ENCODE measurements at regions not wholly inside any gene's neighbourhood (a gene's known extent, or its start where the extent isn't known, plus 50 kb on each side); places are given as distances from the start of the nearest gene placed in this dataset.
A peak's percentile ranks its signal among the peaks of the same experiment; 100 is the strongest.
"Not testable (repeated sequence)": the region's sequence is repeated elsewhere in the genome, so short reads cannot be mapped to it uniquely, and the experiment has no call there.

DNA sequence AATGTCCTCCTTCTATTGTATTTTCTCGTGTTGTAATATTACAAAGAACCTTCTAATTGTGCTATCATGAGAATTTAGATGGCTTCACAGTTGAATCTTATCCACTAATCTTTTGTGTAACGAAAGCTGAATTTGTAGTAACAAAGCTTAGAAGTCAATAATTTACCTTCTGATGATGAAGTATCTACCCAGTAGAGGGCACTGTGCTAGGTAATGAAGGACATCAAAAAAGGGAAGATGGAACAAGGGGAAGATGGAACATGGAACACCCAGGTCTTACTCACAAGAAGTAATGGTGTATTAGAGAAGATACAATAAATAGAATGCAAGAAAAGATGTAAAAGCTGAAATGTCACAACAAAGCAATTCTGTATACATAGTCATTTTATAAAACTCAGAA lies 131.0 kb upstream of the CCNG1 start:
- no peak for DNase-seq

DNA sequence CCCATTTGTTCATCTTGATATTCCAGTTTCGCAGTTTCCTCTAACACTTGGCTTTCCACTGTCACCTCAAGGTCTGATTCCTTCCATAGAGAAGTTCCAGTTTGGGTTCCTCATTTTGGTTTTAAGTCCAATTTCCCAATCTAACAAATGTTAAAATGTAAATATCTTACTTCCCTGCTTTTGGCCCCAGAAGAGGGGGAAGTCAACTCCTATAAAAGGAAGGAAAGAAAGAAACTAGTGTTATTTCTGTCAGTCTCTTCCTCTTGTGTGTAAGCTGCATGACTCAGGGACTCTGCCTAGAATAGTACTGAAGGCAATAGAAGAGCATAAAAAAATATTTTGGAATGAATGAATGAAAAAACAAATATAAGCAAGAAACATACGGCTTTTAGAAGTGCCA lies 127.5 kb upstream of the CCNG1 start:
- DNase-seq, result no peak

DNA sequence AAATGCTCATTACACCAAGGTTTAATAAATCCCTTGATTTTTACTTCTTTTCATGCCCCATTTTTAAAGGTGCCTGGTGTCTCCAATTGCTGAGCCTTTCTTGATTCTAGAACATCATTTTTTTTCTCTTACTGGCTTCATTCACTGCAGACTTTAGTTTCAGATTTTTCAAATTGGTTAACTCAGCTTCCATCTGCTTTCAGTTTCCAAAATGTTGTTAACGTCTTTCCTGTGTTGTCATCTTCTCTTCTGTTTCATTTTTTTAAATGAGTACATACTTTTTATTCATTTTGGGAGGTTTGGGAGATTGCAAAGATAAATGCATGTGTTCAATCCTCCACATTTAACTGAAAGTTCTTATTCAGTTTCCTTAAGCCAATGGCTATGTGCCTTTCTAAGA lies 126.4 kb upstream of the CCNG1 start:
- no peak for DNase-seq

DNA sequence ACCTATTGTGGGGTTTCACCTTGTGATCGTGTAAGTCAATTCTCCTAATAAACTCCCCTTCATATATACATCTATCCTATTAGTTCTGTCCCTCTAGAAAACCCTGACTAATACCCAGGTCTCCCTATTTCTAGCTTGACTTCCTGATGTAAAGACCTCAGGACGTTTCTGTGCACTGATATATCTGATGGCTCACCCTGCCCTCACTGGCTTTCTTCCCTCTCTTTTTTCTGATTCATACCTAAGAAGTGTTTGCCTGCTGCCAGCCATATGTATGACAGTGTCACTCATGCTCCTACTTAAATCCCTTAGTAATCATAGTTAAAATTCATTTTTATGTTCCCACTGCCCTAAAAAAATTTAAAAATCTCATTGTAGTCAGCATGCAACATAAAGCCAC lies 124.8 kb upstream of the CCNG1 start:
- DNase-seq, result no peak

DNA sequence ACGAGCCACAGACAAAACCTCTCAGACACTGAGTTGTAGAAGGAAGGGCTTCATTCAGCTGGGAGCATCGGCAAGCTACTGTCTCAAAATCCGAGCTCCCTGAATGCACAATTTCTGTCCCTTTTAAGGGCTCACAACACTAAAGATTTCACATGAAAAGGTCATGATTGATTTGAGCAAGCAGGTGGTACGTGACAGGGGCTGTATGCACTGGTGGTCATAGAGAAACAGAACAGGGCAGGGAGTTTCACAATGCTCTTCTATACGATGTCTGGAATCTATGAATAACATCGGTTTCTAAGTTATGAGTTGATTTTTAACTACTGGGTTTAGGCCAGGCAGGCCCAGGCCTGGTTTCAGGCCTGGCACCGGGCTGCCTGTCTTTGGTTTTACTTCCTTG lies 124.3 kb upstream of the CCNG1 start:
- DNase-seq, result not testable (repeated sequence)

DNA sequence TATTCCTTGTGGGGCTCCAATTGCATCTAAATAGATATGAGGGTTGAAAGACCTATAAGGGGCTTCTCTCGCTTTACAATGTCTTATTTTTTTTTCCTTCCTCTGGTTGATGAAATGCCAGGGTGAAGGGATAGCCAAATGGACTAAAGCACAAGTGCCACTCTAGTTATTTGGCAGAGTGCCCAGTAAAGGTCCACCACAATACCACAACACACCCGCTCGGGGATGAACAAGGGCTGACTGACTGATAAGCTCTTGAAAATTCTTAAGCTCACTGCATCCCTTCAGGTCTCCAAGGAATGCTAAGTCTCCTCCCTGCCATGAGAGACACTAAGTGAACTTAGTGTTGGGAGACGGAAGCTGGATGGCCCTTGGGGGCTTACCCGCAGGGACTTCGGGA lies 121.0 kb upstream of the CCNG1 start:
- DNase-seq, result not testable (repeated sequence)

DNA sequence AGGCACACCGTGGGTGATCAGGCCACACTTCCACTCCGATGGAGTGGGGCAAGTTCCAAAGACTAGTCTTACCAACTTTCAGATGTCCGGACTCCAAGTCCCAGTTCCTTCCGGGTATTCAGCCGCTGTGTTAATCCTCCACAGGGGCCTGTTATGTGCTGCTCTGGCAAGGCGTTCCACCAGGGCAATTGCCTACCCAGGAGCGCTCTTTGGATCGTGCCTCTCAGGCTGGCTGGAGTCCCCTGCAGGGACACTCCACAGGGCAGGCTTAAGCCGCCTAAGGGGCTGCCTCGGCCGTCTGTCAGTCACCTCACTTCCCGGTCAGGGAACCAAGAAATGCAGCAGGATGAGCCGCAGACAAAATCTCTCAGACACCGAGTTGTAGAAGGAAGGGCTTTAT lies 118.7 kb upstream of the CCNG1 start:
- no peak for DNase-seq

DNA sequence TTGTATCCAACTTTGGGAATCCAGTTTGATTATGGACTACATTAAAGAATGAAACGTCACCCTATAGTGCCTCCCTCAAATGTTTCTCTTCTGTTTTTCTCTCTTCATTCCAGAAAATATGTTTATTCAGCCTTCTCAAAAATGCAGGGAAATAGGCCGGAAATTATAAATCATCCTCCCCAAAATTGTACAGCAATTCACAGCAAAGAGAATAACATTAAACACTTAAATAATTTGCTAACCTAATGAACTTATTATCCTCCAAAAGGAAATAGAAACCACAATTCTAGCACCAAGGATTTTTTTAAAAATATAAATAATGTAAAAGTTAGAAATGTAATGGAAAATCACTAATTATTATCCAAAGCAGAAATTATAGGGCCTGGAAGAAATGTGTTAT lies 115.9 kb upstream of the CCNG1 start:
- no peak for DNase-seq

DNA sequence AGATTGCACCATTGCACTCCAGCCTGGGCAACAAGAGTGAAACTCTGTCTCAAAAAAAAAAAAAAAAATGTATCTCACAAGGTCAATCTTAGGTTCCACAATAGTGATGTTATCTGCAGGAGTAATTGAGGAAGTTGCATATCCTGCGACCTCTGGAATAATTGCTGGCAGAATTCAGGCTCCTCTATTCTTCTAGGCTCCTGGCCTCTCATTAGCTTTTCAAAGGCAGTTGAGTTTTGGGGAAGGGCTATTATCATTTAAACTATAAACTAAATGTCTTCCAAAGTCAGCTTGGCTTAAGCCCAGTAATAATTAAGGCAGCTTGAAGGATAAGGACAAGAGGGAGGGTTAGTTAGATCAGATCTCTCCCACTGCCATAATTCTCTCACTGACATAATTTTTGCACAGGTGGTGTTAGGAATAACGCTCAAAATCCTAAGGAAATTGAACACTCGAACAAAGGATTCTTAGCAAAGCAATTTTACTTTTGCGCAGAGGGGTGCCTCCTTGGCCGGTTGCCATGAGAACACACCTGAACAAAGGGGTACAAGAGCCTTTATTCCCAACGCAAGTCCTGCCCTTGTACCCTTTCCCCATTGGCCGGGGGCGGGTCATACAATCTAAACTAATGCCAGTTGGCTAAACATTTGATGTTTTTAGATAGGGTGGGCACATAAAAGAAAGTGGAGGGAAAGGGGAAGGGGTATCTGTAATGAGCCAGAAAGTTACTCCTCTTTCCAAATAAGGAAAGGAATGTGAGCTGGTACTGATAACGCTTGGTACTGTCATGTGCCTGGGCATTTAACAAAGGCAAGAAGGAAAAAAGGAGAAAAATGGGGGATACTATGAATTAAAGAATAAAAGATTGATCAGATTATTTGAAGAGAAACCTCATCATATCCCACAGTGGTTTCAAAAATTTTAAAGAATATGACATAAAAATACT lies 106.4 kb upstream of the CCNG1 start:
- DNase-seq, result no peak

DNA sequence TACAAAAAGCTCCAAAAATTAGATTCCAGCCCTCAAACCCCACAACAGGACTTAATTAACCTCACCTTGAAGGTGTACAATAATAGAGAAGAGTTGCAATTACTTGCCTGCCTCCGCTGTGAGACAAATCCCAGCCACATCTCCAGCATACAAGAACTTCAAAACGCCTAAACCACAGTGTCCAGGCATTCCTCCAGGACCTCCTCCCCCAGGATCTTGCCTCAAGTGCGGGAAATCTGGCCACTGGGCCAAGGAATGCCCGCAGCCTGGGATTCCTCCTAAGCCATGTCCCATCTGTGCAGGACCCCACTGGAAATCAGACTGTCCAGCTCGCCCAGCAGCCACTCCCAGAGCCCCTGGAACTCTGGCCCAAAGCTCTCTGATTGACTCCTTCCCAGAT lies 101.3 kb upstream of the CCNG1 start:
- not testable (repeated sequence) for DNase-seq

DNA sequence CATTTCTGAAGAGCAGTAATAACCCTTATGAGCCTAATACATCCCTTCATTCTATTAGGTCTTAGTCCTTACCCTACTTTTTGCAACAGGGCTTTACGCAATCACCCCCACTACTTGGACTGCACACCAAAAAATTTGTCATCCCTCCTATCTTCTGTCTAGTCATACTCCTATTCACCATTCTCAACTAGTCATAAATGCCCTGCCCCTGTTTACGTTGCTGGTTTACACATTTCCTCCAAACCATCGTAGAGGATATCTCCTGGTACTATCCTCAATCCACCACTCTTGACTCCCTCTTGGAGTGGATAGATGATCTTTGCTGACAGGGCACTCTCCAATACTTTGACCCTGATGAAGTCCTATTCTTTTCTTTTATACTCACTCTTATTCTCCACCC lies 98.2 kb upstream of the CCNG1 start:
- no peak for DNase-seq

DNA sequence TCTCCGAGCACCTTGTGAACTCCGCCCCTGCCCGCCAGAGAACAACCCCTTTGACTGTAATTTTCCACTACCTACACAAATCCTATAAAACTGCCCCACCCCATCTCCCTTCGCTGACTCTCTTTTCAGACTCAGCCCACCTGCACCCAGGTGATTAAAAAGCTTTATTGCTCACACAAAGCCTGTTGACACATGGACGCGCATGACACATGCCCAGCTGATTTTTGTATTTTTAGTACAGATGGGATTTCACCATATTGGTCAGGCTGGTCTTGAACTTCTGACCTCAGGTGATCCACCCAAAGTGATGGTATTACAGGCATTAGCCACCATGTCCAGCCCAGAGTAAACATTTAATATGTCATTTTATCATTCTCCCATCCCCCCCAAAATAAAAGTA lies 97.0 kb upstream of the CCNG1 start:
- DNase-seq, result not testable (repeated sequence)

DNA sequence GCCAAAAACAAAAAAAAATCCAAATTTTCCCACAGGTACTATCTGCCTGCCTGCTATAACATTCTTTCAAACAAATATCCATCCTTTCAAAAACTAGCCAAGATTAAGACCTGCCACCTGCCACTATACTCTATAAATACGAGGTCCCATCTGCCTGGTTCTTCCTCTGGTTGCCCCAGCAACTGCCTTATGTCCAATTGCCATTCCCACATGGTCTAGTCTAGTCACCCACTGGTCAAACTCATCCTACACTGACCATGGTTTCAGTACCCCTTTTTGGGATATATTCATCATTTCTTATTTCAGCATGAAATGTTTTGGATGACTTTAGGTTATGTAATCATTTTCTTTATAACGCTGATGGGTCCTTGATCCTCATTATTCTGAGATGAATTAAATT lies 95.1 kb upstream of the CCNG1 start:
- DNase-seq, result no peak

DNA sequence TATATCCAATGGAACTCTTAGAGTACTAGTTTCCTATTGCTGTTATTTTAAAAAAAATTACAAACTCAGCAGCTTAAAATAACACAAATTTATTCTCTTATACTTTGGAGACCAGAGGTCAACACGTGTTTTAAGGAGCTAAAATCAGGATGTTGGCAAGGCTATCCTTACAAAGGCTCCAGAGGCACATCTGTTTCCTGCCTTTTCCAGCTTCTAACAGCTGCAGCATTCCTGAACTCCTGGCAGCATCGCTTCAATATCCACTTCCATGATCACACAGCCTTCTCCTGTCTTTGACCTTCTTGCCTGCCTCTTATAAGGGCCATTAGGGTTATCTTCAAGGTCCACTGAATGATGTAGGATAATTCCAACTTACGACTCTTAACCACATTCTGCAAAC lies 92.2 kb upstream of the CCNG1 start:
- DNase-seq, result no peak

DNA sequence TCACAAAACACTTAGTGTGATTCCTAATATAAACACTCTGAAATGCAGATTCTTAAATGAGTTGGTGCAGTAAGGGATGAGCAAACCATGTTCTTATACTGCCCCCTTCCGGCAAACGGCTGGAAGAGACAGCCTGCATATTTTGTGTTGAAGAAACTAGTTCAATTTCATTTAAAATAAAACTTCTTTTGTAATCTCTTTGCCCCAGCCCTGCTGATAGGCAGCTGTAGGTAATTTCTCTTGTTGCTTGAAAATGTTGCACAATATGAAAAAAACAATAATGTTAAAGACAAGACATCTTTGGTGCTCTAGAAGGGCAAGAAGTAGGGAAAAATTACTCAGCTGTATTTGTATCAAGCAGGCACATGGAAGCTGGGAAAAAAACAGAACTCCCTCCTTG lies 89.7 kb upstream of the CCNG1 start:
- DNase-seq, result peak; percentile 17

DNA sequence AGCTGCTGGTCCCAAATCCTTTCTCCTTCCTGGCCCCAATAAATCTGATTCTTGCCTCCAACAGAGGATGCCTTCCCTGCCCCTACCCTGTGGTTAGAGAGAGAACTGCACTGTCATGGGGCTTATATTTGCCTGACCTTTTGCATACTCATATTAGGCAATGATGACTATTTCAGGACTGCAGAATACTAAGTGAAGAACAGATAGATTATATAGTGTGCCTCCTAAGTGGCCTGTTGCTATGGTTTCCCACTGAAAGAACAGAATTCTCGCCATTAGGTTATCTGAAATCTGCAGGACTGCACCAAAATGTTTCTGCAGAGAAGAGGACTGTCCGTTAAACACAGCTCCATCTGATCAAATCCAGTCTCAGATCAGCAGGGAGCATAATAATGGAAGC lies 87.3 kb upstream of the CCNG1 start:
- DNase-seq, result no peak

DNA sequence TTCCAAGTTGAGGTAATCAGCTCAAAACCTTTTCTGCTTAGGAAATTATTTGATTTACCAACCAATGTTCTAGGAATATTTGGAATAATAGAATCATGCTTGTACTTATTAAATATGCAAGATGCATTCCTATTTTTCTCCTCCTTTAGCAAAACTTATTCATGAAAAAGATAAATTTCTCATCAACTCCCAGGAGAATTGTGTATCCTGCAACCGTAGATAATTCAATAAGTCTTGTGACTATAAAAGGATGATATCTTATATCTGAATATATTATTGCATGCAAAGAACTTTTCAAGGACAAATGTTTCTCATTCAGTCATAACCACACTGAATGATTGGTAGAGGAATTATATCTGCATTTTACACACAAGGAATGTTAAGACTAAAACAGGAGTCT lies 84.9 kb upstream of the CCNG1 start:
- no peak for DNase-seq

DNA sequence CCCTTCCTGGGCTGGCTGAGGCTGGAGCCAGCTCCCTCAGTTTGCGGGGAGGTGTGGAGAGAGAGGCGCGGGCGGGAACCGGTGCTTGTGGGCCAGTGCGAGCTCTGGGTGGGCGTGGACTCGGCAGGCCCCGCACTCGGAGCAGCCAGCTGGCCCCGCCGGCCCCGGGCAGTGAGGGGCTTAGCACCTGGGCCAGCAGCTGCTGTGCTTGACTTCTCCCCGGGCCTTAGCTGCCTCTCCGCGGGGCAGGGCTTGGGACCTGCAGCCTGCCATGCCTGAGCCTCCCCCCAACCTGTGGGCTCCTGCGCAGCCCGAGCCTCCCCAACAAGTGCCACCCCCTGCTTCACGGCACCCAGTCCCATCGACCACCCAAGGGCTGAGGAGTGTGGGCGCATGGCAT lies 81.6 kb upstream of the CCNG1 start:
- DNase-seq, result not testable (repeated sequence)

DNA sequence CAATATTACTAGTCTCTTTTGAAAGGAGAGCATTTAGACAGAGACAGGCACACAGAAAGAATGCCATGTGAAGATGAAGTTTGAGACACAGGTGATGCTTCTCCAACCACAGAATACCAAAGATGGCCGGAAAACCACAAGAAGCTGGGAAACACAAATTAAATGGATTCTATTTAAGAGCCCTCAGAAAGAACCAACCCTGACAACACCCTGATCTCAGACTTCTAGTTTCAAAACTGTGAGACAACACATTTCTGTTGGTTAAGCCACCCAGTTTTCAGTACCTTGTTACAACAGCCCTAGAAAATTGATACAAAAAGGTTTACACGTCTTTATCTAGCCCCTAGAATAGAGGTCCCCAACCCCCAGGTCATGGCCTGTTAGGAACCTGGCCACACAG lies 79.8 kb upstream of the CCNG1 start:
- DNase-seq, result no peak

DNA sequence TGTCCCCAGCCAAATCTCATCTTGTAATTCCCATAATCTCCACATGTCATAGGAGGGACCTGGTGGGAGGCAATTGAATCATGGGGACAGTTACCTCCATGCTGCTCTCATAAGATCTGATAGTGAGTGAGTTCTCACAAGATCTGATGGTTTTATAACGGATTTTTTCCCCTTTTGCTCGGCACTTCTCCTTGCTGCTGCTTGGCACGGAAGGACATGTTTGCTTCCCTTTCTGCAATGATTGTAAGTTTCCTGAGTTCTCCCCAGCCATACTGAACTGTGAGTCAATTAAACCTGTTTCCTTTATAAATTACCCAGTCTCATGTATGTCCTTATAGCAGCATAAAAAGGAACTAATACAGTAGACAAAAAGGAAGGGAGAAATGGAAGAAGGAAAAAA lies 76.7 kb upstream of the CCNG1 start:
- no peak for DNase-seq

DNA sequence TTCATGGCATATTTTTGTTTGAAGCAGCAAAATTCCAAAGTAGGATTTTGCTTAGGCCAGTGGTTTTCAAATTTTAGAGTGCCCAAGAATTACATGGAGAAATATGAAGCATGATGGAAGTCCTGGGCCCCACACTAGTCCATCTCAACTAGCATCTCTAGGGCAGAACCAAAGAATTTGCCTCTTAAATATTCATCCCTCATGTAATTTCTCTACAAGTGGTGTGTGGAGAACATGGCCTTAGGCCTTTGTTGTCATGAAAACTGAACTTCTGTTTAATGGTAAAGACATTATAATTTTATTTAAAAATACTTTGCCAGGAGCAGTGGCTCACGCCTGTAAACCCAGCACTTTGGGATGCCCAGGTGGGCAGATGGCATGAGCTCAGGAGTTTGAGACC lies 75.9 kb upstream of the CCNG1 start:
- no peak for DNase-seq

DNA sequence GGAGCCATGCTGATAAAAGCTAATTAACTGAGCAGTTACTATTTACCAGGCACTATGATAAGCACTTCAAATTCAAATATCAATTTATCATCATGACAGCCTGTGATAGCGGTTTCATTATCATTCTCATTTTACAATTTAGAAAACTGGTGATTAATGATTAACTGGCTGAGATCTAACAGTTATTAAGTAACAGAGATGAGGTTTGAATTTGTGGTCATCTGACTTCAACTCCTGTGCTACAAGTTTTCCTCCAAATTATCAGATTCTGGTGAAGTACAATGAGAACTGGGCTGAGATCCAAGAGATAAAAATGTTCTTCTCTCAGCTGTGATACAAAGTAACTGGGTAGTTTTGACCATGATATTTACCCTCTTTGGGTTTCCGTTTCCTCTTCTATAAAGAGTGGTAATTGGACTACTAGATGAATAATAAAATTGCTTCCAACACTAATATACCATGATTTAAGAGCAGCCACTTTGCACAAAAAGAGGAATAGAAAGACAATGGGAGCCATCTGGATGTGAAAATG lies 74.5 kb upstream of the CCNG1 start:
- DNase-seq, result no peak

DNA sequence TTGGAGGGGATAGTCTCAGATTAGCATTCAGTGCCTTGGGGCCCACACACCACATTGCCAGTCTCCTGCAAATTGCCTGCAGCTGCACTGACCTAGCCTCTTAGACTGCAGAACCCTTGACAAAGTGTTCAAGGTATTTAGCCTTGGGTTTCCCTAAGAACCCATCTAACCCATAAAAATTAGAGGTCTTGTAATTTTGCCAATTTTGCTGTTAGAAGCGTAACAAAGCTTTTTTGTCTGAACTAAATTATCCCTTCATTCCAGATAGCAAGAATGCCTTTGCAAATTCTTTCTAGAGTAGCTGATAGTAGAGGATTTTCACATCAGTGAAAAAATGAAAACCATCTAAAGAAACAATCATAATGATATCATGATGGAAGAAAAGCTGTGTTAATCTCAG lies 74.0 kb upstream of the CCNG1 start:
- no peak for DNase-seq

DNA sequence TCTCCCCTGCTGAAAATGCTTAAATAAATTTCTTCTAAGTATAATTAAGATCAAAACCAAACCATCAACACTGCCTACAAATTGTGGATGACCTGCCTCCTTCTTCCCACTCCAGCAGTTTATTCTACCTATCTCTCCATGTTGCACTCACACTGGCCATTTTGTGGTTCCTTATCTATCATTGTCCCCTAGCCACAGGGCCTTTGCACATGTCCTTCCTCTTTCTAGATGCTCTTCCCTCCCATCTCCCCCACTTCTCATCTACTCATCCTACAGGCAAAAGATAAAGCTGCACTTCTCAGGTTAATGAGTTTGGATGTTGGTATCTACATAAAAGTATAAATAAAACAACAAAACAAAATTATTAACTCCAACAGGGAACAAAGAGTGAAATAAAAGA lies 70.6 kb upstream of the CCNG1 start:
- DNase-seq, result no peak
